ENCODE measurements at regions not wholly inside any gene's neighbourhood (a gene's known extent, or its start where the extent isn't known, plus 50 kb on each side); places are given as distances from the start of the nearest gene placed in this dataset.

GRCh38 chr9:89849096-89849495, 244.3 kb downstream of the GADD45G start:
- intact Hi-C loops (cut with micrococcal nuclease) = no loop called here
- Mint-ChIP-seq H3K9me3 (no peaks in the 10 kb centered on the region), H3K4me1 (ENCODE audit: low read depth) (no peaks in the 10 kb centered on the region), H3K27me3 (no peaks in the 10 kb centered on the region), H3K36me3 (ENCODE audit: low read depth) (no peaks in the 10 kb centered on the region), H3K27ac (no peak overlapping the region), H3K4me3 (no peak overlapping the region)
- POLR2A ChIA-PET = no interaction called here
- TF ChIP-seq CTCF (IDR thresholded peaks at IDR 0.05) = no peak
- ATAC-seq = no peak
- CTCF ChIA-PET = interaction anchor here (1.5 kb wide), 1 partner anchor 251 kb away, joined by 3 read pairs; no protein-coding TSS in a partner anchor
- no peak for DNase-seq

DNA sequence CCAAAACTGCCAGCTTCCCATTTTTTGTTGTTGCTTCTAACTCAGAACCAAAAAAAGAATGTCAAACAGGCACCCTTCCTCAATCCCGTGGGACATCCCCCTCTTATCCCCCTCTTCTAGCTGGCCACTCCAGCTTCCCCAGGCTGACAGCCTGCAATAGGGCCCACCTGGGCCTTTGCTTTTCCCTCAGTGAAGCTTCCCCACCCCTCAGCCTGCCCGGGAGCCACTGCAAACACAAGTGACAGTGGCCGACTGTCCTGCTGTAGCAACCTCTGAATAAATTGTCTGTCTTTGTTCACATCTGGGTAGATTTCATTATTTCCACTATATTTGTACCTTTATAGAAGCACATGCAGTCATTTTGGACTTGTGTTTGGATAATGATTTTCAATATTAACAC, 245.3 kb downstream of the GADD45G start:
- no peak for TF ChIP-seq CTCF (IDR thresholded peaks at IDR 0.05)
- ChIA-PET POLR2A (no interaction called here), CTCF (no interaction called here)
- H3K9me3 Mint-ChIP-seq = no peaks in the 10 kb centered on the region
- H3K27me3 Mint-ChIP-seq = no peaks in the 10 kb centered on the region
- H3K36me3 Mint-ChIP-seq (ENCODE audit: low read depth) = no peaks in the 10 kb centered on the region
- no peak for DNase-seq
- H3K4me3 Mint-ChIP-seq = no peak overlapping the region
- H3K27ac Mint-ChIP-seq = no peak overlapping the region
- H3K4me1 Mint-ChIP-seq (ENCODE audit: low read depth) = no peaks in the 10 kb centered on the region
- no peak for ATAC-seq
- intact Hi-C loops (cut with micrococcal nuclease) = no loop called here

- no peaks in the 10 kb centered on the region for H3K36me3 Mint-ChIP-seq (ENCODE audit: low read depth)
- no peak overlapping the region for H3K4me3 Mint-ChIP-seq
- no peak for ATAC-seq
- intact Hi-C loops (cut with micrococcal nuclease) = no loop called here
- DNase-seq = no peak
- H3K9me3 Mint-ChIP-seq = no peaks in the 10 kb centered on the region
- H3K4me1 Mint-ChIP-seq (ENCODE audit: low read depth) = no peaks in the 10 kb centered on the region
- no peak overlapping the region for H3K27ac Mint-ChIP-seq
- no peak for TF ChIP-seq CTCF (IDR thresholded peaks at IDR 0.05)
- ChIA-PET POLR2A (no interaction called here), CTCF (interaction anchor here (0.9 kb wide), 1 partner anchor 257 kb away, joined by 3 read pairs; no protein-coding TSS in a partner anchor)
- no peaks in the 10 kb centered on the region for H3K27me3 Mint-ChIP-seq
These were observed 246.0 kb downstream of the GADD45G start for GRCh38 chr9:89850631-89851325.

- no peaks in the 10 kb centered on the region for H3K36me3 Mint-ChIP-seq (ENCODE audit: low read depth)
- ChIA-PET CTCF (no interaction called here), POLR2A (no interaction called here)
- peaks cover 2% of the 10 kb centered on the region for H3K27me3 Mint-ChIP-seq
- no peak for DNase-seq
- no peaks in the 10 kb centered on the region for H3K4me1 Mint-ChIP-seq (ENCODE audit: low read depth)
- intact Hi-C loops (cut with micrococcal nuclease) = no loop called here
- H3K27ac Mint-ChIP-seq = no peak overlapping the region
- H3K9me3 Mint-ChIP-seq = no peaks in the 10 kb centered on the region
- no peak for ATAC-seq
- H3K4me3 Mint-ChIP-seq = no peak overlapping the region
- no peak for TF ChIP-seq CTCF (IDR thresholded peaks at IDR 0.05)
These were observed 248.3 kb downstream of the GADD45G start for GRCh38 chr9:89853161-89853560.

DNA sequence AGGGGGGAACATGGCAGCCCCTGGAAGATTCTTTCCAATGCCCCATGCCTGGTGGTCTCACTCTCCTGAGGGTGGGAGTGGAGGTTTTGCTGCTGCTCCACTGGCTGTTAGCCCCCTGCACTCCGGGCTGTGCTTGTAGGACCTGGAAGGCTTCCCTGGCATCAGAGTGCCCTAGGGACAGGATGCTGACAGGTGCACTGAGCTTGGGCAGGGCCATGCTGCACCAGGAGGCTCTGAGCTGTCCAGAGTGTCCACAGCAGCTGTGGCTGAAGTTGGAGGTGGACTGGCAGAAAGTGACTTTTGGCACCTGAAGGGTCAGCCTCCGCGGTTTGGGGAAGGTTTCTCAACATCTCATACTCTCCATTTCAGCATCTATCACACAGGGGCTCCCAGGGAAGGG, 249.1 kb downstream of the GADD45G start:
- Mint-ChIP-seq H3K4me3 (no peak overlapping the region), H3K27me3 (peaks cover 3% of the 10 kb centered on the region), H3K36me3 (ENCODE audit: low read depth) (no peaks in the 10 kb centered on the region), H3K27ac (no peak overlapping the region), H3K4me1 (ENCODE audit: low read depth) (no peaks in the 10 kb centered on the region), H3K9me3 (no peaks in the 10 kb centered on the region)
- ChIA-PET CTCF (no interaction called here), POLR2A (no interaction called here)
- no peak for TF ChIP-seq CTCF (IDR thresholded peaks at IDR 0.05)
- DNase-seq = no peak
- no peak for ATAC-seq
- intact Hi-C loops (cut with micrococcal nuclease) = no loop called here

All from activated CD8-positive, alpha-beta T cell treated with anti-CD3 and anti-CD28 coated beads for 36 hours (primary cell).